ENCODE measurements at regions not wholly inside any gene's neighbourhood (a gene's known extent, or its start where the extent isn't known, plus 50 kb on each side); places are given as distances from the start of the nearest gene placed in this dataset.

DNA sequence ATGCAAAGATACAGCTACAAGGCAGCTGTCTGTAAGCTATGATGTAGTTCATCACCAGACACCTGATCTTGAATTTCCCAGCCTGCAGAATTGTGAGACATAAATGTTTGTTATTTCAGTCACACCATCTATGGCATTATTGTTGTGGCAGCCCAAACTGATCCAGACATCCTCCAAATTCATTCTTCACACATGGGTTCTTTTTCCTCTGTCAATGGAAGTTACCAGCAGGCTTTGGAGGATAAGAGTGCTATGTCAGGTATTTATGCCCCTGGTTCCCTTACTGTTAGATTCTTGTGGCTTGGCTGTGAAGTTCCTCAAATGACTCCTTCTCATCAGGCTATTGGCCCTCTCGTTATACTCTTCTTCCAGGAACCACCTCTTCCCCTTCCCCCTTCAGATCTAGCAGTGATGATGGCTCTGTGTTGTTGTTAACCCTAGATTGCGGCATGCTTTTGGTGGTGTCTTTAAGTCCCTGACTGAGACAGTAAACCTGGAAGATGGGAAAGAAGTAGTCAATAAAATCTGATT lies 91.0 kb upstream of the CHMP2B start:
- no peak for TF ChIP-seq POLR2AphosphoS5 (IDR thresholded peaks at IDR 0.05)
- TF ChIP-seq, protein P1, sequence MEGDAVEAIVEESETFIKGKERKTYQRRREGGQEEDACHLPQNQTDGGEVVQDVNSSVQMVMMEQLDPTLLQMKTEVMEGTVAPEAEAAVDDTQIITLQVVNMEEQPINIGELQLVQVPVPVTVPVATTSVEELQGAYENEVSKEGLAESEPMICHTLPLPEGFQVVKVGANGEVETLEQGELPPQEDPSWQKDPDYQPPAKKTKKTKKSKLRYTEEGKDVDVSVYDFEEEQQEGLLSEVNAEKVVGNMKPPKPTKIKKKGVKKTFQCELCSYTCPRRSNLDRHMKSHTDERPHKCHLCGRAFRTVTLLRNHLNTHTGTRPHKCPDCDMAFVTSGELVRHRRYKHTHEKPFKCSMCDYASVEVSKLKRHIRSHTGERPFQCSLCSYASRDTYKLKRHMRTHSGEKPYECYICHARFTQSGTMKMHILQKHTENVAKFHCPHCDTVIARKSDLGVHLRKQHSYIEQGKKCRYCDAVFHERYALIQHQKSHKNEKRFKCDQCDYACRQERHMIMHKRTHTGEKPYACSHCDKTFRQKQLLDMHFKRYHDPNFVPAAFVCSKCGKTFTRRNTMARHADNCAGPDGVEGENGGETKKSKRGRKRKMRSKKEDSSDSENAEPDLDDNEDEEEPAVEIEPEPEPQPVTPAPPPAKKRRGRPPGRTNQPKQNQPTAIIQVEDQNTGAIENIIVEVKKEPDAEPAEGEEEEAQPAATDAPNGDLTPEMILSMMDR (IDR thresholded peaks at IDR 0.05): no peak
- no peak for TF ChIP-seq EP300 (IDR thresholded peaks at IDR 0.05)
- TF ChIP-seq POLR2A (IDR thresholded peaks at IDR 0.05): no peak
